Retinal pigment epithelial cell (primary cell): ENCODE measurements at regions not wholly inside any gene's neighbourhood (a gene's known extent, or its start where the extent isn't known, plus 50 kb on each side); places are given as distances from the start of the nearest gene placed in this dataset.

Experiments used
- DNase-seq: peaks from one replicate; pipeline ENCODE4 v3.0.0-alpha.2; 2010; ENCODE audit warnings: low read depth
- H3K4me3 ChIP-seq: 2 replicates; pipeline ENCODE4 v1.5.1; 2011; ENCODE audit warnings: mild to moderate bottlenecking, low read length, control low read depth, moderate library complexity
- CTCF ChIP-seq: conservative IDR thresholded peaks from 2 replicates; pipeline ENCODE4 v1.5.1; 2011; ENCODE audit warnings: low read depth, low read length, control low read depth, inconsistent platforms

GRCh38 chr1:101683561-101683960 lies 313.2 kb downstream of the OLFM3 start:
- H3K4me3 ChIP-seq = no peak overlapping the region
- TF ChIP-seq CTCF = no peak
- no peak for DNase-seq

GRCh38 chr1:101697072-101697471 lies 299.7 kb downstream of the OLFM3 start:
- no peak for DNase-seq
- TF ChIP-seq CTCF = no peak
- H3K4me3 ChIP-seq = no peak overlapping the region

- DNase-seq = no peak
Observed at GRCh38 chr1:101698681-101699080, 298.0 kb downstream of the OLFM3 start.

GRCh38 chr1:101704895-101705294 lies 291.8 kb downstream of the OLFM3 start:
- H3K4me3 ChIP-seq = no peak overlapping the region
- TF ChIP-seq CTCF = no peak

More at GRCh38 chr1:101698681-101699080, 298.0 kb downstream of the OLFM3 start:
- no peak overlapping the region for H3K4me3 ChIP-seq
- no peak for TF ChIP-seq CTCF

GRCh38 chr1:101706366-101706765 lies 290.4 kb downstream of the OLFM3 start:
- H3K4me3 ChIP-seq = no peak overlapping the region
- DNase-seq = no peak

More at GRCh38 chr1:101704895-101705294, 291.8 kb downstream of the OLFM3 start:
- no peak for DNase-seq

GRCh38 chr1:101709721-101710120 lies 287.0 kb downstream of the OLFM3 start:
- DNase-seq = no peak
- no peak for TF ChIP-seq CTCF
- no peak overlapping the region for H3K4me3 ChIP-seq

More at GRCh38 chr1:101706366-101706765, 290.4 kb downstream of the OLFM3 start:
- no peak for TF ChIP-seq CTCF

- no peak for TF ChIP-seq CTCF
- H3K4me3 ChIP-seq = no peak overlapping the region
- DNase-seq = no peak
Observed at GRCh38 chr1:101713760-101714159, 283.0 kb downstream of the OLFM3 start.
